T-cell (primary cell): ENCODE measurements at regions not wholly inside any gene's neighbourhood (a gene's known extent, or its start where the extent isn't known, plus 50 kb on each side); places are given as distances from the start of the nearest gene placed in this dataset.
A peak's percentile ranks its signal among the peaks of the same experiment; 100 is the strongest.
"Not testable (repeated sequence)": the region's sequence is repeated elsewhere in the genome, so short reads cannot be mapped to it uniquely, and the experiment has no call there.

Experiments used
- ATAC-seq, 4 experiments: fragments of 200-7000 bp in 3 of 4; fragments of 150-1000 bp in 1 of 4; cut with Tn5 transposase; replicated peaks in 1 of 4; 1 replicate in 3 of 4; 2 replicates in 1 of 4; pipeline ENCODE4 v1.10.0; 2021; ENCODE audit warnings: moderate library complexity in 3 of 4, mild to moderate bottlenecking in 2 of 4, moderate number of reproducible peaks in 1 of 4
- CTCF ChIA-PET, 2 donors: fragments of 300-600 bp; sonication (Branson Sonifier 250); formaldehyde crosslinking; loops; one replicate each; lab custom pipeline; 2022; ENCODE audit warnings: antibody characterized with exemption in 2 of 2; lab: Charles Lee
- POLR2A ChIA-PET, 2 donors: fragments of 300-600 bp; sonication (Branson Sonifier 250); formaldehyde crosslinking; loops; one replicate each; lab custom pipeline; 2022; ENCODE audit warnings: antibody characterized with exemption in 2 of 2; lab: Charles Lee
- DNase-seq, 35 experiments: peaks; one replicate each; pipeline versions ENCODE4 v3.0.0 to v3.0.0-alpha.2; 2013 to 2023
- H3K27ac ChIP-seq: one replicate; pipeline ENCODE4 v1.5.1; 2013; ENCODE audit warnings: low read length
- H3K27me3 ChIP-seq, 2 experiments: replicated peaks in 1 of 2; 1 replicate in 1 of 2; 2 replicates in 1 of 2; pipeline versions ENCODE4 v1.6.1 to v1.7.0; 2013; ENCODE audit warnings: low read length in 1 of 2, mixed read lengths in 1 of 2; ENCODE audit not compliant: control insufficient read depth in 2 of 2, insufficient read depth in 2 of 2; ENCODE audit errors: extremely low read depth in 1 of 2
- H3K36me3 ChIP-seq, 2 donors: 1 replicate in 1 of 2; 2 replicates in 1 of 2; pipeline versions ENCODE4 v1.6.1 to v1.7.0; 2013; ENCODE audit warnings: low read length in 1 of 2; ENCODE audit not compliant: control insufficient read depth in 2 of 2, insufficient read depth in 1 of 2; ENCODE audit errors: extremely low read depth in 1 of 2
- H3K4me1 ChIP-seq, 2 experiments: 1 replicate in 1 of 2; 2 replicates in 1 of 2; pipeline versions ENCODE4 v1.6.1 to v1.7.0; 2013; ENCODE audit warnings: low read length in 2 of 2, mixed read lengths in 1 of 2; ENCODE audit not compliant: insufficient read depth in 2 of 2, control insufficient read depth in 1 of 2; ENCODE audit errors: extremely low read depth in 1 of 2
- H3K4me3 ChIP-seq, 2 donors: 1 replicate in 1 of 2; 2 replicates in 1 of 2; pipeline versions ENCODE4 v1.5.1 to v1.7.0; 2013; ENCODE audit warnings: mild to moderate bottlenecking in 2 of 2, low read length in 1 of 2, moderate library complexity in 1 of 2; ENCODE audit not compliant: control insufficient read depth in 1 of 2; ENCODE audit errors: extremely low read depth in 1 of 2
- H3K9me3 ChIP-seq: 2 replicates; pipeline ENCODE4 v1.7.0; 2013
- H3K27ac Mint-ChIP-seq, 2 donors: one replicate each; pipeline ENCODE4 v1.8.0; 2020 to 2021; ENCODE audit warnings: mild to moderate bottlenecking in 2 of 2, mixed read lengths in 2 of 2
- H3K27me3 Mint-ChIP-seq, 2 donors: one replicate each; pipeline ENCODE4 v1.8.0; 2021 to 2022; ENCODE audit warnings: mixed read lengths in 2 of 2
- H3K36me3 Mint-ChIP-seq: one replicate; pipeline ENCODE4 v1.8.0; 2021; ENCODE audit warnings: mixed read lengths
- H3K4me1 Mint-ChIP-seq, 3 donors: one replicate each; pipeline ENCODE4 v1.8.0; 2020 to 2022; ENCODE audit warnings: mixed read lengths in 3 of 3, mild to moderate bottlenecking in 1 of 3
- H3K4me3 Mint-ChIP-seq, 3 donors: one replicate each; pipeline ENCODE4 v1.8.0; 2020 to 2022; ENCODE audit warnings: mild to moderate bottlenecking in 3 of 3, mixed read lengths in 3 of 3, moderate library complexity in 3 of 3
- H3K9me3 Mint-ChIP-seq, 3 donors: one replicate each; pipeline ENCODE4 v1.8.0; 2020 to 2022; ENCODE audit warnings: mixed read lengths in 3 of 3
- WGBS: methylation state at CpG from one replicate; pipeline ENCODE4 v1.1.5; 2013; ENCODE audit warnings: missing lambda C conversion rate; ENCODE audit not compliant: insufficient coverage; 5-methylcytosine and 5-hydroxymethylcytosine counted together

DNA sequence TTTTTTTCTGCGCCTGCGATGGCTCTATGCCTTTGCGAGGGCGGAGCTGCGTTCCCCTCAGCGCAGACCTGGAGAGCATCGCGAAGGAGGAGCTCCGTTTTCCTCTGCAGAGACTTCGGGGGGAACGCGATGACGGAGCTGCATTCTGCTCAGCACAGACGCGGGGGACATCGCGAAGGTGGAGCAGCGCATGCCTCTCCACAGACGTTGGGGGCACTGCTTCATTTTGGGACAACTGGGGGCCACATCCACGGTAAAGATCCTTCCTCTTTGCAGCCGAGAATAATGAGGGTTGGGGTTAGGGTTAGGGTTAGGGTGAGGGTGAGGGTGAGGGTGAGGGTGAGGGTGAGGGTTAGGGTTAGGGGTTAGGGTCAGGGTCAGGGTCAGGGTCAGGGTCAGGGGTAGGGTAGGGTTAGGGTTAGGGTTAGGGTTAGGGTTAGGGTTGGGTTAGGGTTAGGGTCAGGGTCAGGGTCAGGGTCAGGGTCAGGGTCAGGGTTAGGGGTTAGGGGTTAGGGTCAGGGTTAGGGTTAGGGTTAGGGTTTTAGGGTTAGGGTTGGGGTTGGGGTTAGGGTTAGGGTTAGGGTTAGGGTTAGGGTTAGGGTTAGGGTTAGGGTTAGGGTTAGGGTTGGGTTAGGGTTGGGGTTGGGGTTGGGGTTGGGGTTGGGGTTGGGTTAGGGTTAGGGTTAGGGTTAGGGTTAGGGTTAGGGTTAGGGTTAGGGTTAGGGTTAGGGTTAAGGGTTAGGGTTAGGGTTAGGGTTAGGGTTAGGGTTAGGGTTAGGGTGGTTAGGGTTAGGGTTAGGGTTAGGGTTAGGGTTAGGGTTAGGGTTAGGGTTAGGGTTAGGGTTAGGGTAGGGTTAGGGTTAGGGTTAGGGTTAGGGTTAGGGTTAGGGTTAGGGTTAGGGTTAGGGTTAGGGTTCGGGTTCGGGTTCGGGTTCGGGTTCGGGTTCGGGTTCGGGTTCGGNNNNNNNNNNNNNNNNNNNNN, 51.1 kb upstream of the DUX4 start:
- H3K27me3 Mint-ChIP-seq, CTCF ChIA-PET, H3K27me3 ChIP-seq, H3K4me1 Mint-ChIP-seq, H3K27ac ChIP-seq, H3K9me3 Mint-ChIP-seq, H3K9me3 ChIP-seq, ATAC-seq, H3K4me3 ChIP-seq, H3K27ac Mint-ChIP-seq, H3K4me1 ChIP-seq, H3K4me3 Mint-ChIP-seq, H3K36me3 ChIP-seq, POLR2A ChIA-PET, H3K36me3 Mint-ChIP-seq: not testable (repeated sequence)
- WGBS: 81% methylated on average over 18 of the region's 29 CpGs
- peak in 2 of 35 experiments; percentile 20 to 29 for DNase-seq
